ENCODE measurements at regions not wholly inside any gene's neighbourhood (a gene's known extent, or its start where the extent isn't known, plus 50 kb on each side); places are given as distances from the start of the nearest gene placed in this dataset.

DNA sequence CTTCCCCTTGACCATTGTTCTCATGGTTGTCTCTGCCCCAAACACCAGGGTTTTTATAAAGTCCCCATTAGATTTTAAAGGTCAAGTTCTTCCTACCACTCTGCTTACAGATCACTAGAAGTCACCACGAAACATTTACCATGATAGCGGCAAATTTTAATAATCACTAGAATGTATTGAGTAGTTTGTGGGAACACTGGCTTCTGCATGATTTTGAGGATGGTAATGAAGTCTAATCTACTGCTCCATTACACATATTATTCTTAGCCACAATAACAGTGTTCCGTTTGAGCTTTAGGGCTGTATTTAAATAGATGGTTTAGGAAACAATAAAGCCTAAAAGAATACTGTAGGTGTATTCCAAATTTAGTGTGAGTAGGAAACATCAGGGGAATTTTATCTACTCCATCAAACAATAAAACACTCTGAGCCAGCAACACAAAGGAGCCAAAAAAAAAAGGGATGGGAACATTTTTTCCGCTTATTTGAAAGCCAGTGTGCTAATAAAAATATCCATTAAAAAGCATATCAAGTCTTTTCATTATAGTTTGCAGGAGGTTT is 49.7 kb downstream of the KLF12 start:
- no peak for DNase-seq

DNA sequence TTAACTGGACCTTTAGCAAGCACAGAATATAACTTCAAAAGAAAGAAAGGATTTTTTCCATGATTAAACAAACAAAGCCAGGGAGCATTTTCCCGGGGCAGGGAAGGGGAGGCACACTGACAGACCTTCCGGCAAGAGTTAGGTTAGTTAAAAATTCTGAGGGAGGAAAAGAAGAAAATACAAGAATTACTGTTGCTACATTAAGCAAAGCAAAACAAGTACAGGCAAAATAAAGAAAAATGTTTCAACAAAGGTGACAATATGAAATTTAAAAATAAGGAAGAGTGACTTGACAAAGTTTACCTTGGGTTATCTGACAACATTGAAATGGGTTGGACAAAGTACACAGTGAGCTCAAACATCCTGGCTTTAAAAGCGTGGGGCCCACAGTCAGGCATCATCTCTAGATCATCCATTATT is 51.5 kb downstream of the KLF12 start:
- DNase-seq: no peak

DNA sequence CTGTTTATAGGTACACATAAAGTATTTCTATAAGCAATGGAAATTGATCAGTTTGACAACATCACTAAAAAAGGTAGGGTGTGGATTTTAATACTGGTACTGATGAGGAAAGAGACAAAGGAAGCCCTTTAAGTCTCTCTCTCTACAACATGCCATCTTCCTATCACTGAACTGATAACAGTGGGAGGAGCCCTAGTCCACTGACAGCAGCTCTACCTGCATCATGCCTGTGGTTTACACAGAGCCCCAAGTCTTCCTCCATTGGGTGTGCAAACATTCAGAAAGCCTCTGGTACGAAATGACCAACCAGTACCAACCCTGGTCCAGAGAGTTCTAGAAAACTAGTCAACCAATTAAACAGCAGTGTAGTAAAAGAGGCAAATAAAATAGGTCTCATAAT is 53.4 kb downstream of the KLF12 start:
- no peak for DNase-seq

DNA sequence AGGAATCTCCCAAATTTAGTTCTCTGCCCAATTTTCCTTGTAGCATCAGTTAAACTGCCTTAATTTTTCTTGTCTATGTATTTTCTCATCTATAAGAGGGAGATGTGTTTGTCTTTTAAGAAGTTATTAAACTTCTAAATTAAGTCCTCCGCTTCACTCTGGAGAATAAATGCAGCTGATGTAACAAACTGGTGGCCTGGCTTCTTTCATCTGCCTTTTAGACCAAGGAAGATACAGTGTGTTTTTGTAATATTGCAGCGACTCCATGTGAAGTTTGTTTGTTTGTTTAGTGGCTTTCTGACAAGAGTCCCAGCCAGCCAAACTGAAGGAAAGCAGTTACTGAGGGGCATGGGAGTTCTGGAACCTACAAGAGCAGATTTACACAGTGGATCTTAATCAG is 56.4 kb downstream of the KLF12 start:
- DNase-seq: no peak

DNA sequence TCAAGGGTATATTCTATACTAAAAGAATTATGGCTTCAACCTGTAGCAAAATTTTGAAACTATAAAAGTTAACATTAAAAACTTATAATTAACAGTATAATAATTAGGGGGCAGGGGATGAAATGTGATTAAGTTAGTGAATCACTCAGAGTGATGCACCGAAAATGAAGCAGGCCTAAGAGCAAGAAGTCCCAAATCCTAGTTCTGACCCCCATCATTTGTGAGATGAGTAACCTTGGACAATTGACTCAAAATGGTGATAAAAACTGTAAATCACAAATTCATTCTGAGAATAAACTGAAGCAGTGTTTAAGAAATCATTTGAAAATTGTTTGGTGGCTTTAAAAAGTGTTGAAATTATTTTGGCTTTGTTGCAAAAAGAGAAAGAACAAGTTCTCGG is 56.8 kb downstream of the KLF12 start:
- no peak for DNase-seq

DNA sequence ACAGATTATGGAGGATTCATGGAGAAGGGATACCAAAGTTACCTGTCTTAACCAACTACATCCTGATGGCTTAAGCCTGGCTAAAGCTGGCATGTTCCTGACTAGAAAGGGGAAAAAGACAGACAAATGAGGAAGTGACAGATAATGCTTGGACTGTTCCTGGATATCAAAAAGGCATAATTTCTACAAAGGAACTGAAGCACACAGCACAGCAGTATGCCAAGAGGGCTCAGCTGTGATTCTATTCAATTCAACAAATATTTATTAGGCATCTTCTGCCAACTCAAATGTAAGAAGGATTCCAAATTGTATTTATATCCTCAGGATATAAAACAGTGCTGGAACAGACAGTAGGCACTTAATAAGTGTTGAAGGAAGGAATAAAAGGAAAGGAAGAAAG is 59.5 kb downstream of the KLF12 start:
- no peak for DNase-seq

DNA sequence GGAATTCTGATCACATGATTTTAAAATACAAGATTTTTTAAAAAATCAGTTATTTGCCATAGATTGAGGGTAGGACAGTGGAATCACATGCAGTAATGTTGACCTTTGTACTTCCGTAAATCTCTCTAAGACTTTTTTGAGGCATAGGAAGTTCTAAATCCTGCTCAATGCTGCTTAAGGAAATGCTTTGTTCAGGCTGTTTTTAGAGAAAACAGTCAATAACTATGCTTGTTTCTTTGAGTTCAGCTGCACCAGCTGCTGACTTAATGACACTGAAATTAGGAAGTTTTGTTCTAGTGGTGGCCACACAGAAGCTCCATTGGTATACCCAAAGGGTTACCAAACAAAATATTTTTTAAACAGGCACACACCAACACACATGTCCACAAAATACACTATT is 60.9 kb downstream of the KLF12 start:
- no peak for DNase-seq

DNA sequence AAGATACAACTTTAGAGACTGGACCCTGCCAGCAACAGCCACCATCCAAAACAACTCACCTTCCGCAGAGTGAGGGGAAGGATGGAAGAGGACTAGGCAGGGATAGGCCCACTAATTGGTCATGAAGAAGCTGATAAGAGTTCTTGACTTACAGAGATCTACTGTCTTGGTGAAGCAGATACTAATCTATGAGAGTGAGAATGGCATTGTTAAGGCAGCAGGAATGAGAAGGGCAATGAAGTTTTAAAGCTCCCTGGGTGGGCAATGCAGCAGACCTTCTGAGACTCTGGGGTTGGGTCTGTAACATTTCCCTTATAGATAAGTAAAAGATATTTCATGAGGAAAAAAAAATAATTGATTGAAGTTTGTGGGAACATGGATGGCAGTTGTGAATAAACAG is 63.7 kb downstream of the KLF12 start:
- no peak for DNase-seq

DNA sequence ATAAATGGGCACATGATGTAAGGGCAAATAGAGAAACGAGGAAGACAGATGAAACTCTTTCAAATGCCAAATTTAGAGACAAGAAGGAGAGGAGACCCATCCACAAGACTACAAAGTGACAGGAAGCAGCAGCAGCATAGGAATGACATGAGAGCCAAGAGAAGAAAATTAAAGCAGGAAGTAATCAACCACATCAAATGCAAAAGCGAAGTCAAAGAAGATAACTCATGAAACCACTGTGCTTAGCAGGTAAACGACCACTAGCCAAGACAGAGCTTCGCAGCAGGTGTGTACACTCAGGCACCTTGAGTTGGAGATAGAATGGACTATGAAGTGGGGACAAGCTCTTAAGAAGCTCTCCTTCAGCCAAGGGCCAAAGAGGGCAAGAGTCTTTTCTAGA is 64.1 kb downstream of the KLF12 start:
- DNase-seq: no peak

DNA sequence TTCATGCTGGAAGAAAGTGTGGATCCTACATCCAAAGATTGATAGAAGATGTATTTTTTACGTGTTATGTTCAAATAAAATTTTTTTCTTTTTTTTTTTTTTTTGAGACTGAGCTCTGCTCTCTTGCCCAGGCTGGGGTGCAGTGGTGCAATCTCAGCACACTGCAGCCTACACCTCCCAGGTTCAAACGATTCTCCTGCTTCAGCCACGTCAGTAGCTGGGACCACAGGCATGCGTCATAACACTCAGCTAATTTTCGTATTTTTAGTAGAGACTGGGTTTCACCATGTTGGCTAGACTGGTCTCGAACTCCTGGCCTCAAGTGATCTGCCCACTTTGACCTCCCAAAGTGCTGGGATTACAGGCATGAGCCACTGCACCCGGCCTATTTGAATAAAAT is 65.7 kb downstream of the KLF12 start:
- no peak for DNase-seq

DNA sequence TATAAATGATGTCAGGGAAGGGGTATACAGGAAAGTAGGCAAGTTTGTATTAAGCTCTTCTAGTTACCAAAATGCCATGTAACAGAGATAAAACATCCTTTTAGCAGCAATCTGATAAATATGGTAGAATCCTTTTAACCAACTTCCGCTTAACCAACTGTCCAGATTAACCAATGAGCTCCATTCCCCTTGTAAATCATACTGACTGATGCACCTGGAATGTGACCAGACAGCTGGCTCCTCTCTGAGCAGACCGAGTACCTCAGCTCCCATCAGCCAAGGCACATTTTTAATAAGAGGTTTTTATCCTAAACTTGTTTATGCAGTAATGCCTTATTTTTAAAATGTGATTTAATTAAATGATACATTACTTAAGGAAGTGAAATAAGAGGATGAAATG is 66.4 kb downstream of the KLF12 start:
- no peak for DNase-seq

DNA sequence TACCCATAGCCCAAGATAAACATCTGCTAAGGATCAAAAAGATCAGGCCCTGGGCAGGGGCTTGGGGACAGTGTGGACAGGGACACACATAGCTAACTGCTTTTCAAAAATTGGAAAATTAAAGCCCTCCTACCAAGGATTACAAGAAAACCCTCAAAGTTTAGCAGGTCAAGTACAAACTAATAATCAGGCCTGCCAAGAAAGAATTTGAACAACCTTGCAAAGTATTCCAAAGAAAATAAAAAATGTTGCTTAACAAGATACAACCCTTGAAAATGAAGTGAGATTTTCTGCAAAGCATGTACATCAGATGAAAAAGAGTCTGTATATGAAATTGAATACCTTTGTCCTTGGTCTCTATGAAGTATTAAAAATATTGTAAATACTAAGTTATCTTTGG is 67.3 kb downstream of the KLF12 start:
- no peak for DNase-seq

DNA sequence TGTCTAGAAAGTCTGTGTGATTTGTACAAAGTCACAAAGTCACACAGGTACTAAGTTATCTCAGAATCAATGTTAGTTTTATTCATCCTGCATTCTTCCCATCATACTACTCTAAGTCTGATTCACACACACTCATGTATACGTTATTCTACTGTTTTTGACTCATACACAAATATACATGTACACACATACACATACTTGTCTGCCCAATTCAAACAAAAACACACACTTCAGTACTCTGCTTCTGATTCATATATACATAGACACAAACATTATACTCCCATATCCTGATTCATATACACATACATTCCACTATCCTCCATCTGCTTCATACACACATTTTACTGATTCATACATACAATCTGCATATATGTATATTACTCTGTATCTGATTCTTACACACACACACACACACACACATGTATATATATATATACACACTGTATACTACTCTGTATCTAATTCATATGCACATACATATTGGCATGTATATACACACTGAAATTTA is 69.3 kb downstream of the KLF12 start:
- DNase-seq: no peak

DNA sequence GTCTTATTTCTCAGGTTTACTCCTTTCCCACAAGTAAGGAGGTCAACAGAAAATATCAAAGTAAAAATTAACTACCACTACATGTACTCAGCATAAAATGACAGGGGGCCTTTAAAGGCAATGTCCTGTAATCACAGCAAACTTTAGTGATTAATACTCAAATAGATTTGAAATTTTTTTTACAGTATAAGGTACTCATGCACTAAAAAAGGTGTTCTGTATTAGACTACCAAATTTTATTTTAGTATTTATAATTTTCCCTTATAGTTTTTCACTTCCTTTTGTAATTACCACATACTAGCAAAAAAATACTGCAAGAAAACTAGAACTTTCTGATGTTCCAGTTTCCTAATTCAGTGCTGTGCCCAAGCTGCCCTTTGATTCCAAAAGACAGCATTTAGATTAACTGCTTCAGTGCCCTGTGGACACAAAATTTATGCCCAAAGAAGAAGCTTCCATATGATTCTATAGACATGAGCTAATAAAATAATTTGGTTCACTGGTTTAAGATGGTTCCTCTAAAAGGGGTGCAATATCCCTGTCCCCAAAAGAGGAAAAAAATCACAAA is 70.6 kb downstream of the KLF12 start:
- no peak for DNase-seq

DNA sequence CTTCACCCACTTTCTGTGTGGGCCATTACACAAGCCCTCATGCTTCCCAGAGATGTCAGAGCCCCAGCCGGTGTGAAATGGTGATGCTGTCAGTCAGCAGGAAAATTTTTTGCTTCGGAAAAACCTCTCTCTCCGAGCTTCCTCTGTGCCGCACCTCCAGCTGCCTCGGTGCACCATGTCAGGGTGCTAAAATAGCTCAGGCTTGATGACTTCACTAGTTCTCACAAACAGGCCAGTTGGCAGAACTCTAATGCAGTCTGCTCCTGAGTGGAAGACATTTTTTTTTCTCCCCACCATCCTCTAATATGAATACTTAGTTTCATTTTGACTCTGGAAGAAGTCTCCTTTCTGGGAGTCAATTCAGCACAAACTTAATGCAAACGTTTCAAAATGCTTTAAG is 71.3 kb downstream of the KLF12 start:
- no peak for DNase-seq

DNA sequence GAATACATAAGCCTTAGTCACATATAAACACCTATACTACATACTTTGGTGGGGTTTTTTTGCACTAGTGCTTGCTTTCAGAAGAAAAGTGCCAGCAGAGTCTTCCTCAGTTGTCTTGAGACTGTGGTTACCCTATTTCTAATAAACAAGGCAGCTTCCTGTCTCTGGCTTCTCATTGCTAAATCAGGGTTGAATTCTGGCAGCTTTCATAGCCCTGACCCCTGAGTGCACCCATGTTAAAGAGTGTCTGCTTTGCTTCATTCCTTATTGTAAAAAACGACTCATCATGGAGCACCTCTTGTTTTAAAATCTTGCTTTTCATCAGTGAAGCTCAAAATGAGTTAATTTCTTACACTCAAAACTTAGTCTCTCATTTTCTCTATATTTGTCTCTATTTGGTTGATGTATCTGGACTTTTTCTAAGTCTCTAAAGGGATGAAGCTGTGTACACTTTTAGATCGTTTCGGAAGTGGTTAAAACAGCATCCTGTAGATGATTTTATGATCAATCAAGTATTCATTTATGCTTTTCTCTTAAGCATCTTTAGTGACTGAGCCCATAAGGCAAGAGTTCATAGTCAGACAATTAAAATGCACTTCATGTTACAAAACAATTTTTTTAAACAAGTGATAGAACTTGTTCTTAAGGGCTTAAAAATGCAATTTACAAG is 72.1 kb downstream of the KLF12 start:
- no peak for DNase-seq

DNA sequence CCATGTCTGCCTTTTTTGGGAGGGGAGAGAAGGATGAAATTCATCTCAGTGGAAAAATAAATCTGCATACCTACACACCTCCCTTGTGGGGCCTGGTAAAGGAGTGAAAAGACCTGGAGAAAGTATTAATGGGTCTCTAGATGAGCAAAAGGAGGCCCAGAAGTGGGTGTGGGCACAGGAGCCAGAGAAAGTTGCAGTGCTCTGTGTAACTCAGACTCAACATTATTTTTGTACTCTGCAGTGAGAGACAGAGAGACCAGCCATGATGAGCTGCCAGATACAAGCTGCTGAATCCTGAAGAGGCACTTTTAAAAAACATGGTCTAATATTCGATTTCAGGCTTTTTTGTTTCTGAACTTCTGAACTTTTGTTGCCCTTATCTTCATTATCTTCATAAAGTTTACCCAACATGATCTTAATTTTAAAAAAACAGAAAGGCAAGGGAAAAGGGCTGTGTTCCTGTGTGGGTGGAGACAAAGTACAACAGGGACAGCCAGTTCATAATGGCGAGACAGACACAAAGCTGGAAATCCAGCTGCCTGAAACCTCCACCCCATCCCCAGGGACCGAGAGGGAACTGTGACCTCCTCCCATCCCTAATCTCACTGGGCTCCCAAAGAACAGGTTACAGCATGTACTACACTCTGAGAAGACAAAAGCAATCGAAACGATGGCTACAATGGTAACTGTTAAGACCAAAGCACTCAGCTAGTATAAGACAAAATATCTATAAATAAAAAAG is 77.2 kb downstream of the KLF12 start:
- no peak for DNase-seq

DNA sequence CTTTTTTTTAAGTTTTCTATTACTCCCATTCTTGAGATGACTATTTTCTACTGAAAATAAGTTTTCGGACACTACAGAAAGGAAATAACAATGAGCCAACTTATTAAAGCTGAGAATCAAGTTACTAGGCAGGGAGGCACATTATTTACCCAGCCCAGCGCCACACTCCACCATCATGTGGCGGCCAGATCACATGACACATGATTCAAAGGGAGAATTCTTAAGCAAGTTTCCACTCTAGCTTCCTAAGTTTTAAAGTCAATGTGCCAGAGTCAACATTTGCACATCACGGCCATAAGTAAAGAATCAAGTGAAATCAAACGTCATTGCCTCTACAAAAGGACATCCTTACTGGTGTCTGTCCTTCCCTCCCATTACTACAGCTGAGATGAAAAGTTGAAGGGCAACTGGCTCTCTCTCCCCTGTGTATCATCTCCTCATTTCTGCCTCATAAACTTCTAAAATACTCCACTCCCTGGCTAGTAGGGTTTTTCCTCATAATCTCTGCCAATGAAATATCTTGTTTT is 81.7 kb downstream of the KLF12 start:
- no peak for DNase-seq

DNA sequence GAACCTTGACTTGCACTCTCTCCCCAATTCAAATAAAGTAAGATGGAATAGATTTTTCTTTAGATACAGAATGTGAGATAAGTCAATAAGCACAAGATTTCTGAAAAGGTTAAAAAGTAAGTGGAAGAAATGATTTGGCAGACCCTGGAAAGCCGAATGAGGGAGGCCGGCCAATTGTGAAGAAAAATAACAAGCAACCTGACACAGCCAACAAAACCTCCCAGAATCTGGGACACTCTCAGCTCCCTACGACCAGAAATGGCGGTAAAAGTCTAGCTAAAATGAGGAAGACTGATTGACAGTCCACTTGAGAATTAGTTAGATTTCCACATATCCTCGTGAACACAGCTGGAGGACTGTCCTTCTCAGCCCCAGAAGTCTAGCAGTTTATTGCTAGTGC is 85.4 kb downstream of the KLF12 start:
- DNase-seq: no peak

DNA sequence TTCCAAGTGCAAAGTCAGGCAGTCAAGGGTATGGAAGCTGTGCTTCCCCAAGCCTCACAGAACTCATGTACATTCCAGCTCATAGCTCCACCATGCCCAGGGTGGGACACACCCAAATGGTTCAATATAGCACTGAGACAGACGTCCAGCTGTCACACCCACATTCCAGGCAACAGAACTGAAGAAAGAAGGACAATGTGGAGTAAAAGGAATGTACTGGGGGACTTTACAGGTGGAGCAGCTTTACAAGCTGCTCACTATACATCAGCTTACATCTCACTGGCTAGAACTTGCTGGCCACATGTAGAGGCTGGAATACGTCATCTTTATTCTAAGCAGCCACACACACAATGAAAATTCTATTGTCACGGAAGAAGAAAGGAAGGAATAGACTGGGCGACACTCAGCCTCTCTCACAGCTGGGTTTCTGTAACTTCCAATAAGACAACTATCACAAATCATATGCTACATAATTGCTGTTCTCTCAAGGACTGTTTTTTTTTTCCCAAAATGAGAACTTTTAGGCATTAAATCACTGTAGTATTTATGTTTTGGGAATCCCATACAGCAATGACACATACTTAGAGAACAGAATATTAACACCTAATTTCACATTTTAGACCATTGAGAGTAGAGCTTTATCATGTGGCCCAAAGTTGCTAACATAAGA is 86.1 kb downstream of the KLF12 start:
- DNase-seq: no peak

DNA sequence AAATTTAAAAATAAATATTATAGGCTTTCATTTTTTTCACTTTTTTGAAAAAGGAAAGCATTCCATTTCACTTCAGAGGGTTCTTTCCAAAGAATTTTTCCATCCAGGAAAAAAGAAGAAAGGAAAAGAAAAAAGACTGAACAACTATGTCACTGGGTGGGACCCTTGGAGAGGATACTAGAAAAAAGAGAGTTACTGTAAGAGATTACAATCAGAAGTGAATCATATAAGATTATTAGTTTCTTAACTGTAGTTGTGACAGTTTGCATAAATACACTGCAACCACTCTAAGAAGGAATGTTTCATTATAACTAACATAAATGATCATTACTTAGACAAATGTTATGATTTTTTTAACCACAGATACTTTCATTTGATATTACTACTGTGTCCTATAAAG is 87.8 kb downstream of the KLF12 start:
- no peak for DNase-seq

DNA sequence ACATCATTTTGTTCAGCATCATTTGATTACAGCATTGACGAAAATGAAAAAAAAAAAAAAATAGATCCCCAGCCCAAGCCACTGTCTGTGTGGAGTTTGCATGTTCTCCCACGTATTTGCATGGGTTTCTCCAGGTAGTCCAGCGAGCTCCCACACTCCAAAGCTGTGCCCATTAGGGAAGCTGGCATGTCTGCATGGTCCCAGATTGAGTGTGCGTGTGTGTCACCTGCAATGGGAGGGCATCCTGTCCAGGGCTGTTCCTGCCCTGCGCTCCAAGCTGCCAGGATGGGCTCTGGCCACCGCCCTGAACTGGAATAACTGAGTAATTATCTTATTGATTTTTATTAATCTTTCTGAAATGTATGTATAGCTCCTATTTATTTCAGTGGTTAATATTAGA is 88.6 kb downstream of the KLF12 start:
- no peak for DNase-seq

DNA sequence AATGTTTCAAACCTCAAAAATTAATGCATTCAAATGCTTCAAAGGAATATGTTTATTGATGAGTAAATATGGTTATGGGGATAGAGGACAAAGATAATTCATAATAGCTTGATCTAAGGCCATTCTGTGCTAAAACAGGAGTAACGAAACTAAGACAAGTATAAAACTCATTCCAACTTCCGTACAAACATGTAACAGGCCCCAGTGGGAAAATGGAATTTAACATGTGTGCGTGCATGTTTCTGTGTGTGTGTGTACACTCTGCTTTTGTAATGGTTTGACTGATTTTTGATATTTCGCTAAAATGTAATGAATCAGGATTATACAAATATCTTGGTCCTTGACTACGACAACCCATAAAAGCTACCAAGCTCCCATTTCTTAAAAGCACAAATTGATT is 91.0 kb downstream of the KLF12 start:
- DNase-seq: no peak
